Neural cell (in vitro differentiated cells): ENCODE measurements at regions not wholly inside any gene's neighbourhood (a gene's known extent, or its start where the extent isn't known, plus 50 kb on each side); places are given as distances from the start of the nearest gene placed in this dataset.

Experiments used
- H2AFZ ChIP-seq: fragments of 200-600, 300-800 bp; sonication (generic), shearing (Covaris generic); 2 replicates; pipeline ENCODE4 v1.6.0; 2014; ENCODE audit warnings: low read depth, mild to moderate bottlenecking, antibody characterized with exemption, low read length, moderate library complexity
- H3F3A ChIP-seq: fragments of 200-600 bp; shearing (Covaris generic); 2 replicates; pipeline ENCODE4 v1.6.1; 2016; ENCODE audit warnings: mild to moderate bottlenecking, moderate library complexity, mixed read lengths, antibody characterized with exemption, low read length; ENCODE audit not compliant: insufficient read depth, poor library complexity, severe bottlenecking
- H3K27ac ChIP-seq: fragments of 200-600, 300-800 bp; sonication (generic), shearing (Covaris generic); 2 replicates; pipeline ENCODE4 v1.5.1; 2014; ENCODE audit warnings: mild to moderate bottlenecking, low read length, moderate library complexity
- H3K27me3 ChIP-seq: fragments of 300-800, 200-600 bp; sonication (generic), shearing (Covaris generic); 2 replicates; pipeline ENCODE4 v1.6.0; 2014; ENCODE audit warnings: mild to moderate bottlenecking, low read depth, low read length, moderate library complexity; ENCODE audit not compliant: insufficient read depth
- H3K36me3 ChIP-seq: fragments of 300-800, 200-600 bp; sonication (generic), shearing (Covaris generic); 2 replicates; pipeline ENCODE4 v1.5.1; 2014; ENCODE audit warnings: mild to moderate bottlenecking, antibody characterized with exemption, low read length, moderate library complexity; ENCODE audit not compliant: insufficient read depth
- H3K4me2 ChIP-seq: fragments of 300-800, 200-600 bp; sonication (generic), shearing (Covaris generic); 2 replicates; pipeline ENCODE4 v1.6.0; 2014; ENCODE audit warnings: mild to moderate bottlenecking, low read length
- H3K4me3 ChIP-seq: fragments of 300-800, 200-600 bp; sonication (generic), shearing (Covaris generic); 2 replicates; pipeline ENCODE4 v1.5.1; 2014; ENCODE audit warnings: mild to moderate bottlenecking, low read length, moderate library complexity
- H3K79me2 ChIP-seq: fragments of 200-600 bp; shearing (Covaris generic); replicated peaks from 2 replicates; pipeline ENCODE4 v1.6.0; 2014; ENCODE audit warnings: mild to moderate bottlenecking, low read length, moderate library complexity; ENCODE audit not compliant: insufficient read depth
- H3K9ac ChIP-seq: fragments of 300-800, 200-600 bp; sonication (generic), shearing (Covaris generic); 2 replicates; pipeline ENCODE4 v1.6.1; 2016; ENCODE audit warnings: mild to moderate bottlenecking, low read length, mixed read lengths
- H3K9me2 ChIP-seq: fragments of 200-600 bp; shearing (Covaris generic); 2 replicates; pipeline ENCODE4 v1.6.1; 2016; ENCODE audit warnings: mild to moderate bottlenecking, low read length, mixed read lengths; ENCODE audit not compliant: insufficient read depth
- H3K9me3 ChIP-seq: fragments of 200-600, 300-800 bp; sonication (generic), shearing (Covaris generic); 2 replicates; pipeline ENCODE4 v1.6.1; 2016; ENCODE audit warnings: mild to moderate bottlenecking, mixed run types, low read length, moderate library complexity, mixed read lengths
- H4K20me1 ChIP-seq: fragments of 200-600 bp; shearing (Covaris generic); 2 replicates; pipeline ENCODE4 v1.6.1; 2016; ENCODE audit warnings: mild to moderate bottlenecking, mixed run types; ENCODE audit not compliant: insufficient read depth
- CTCF ChIP-seq: fragments of 450-650 bp; IDR thresholded peaks from 2 replicates; pipeline ENCODE4 v1.5.1; 2014; ENCODE audit warnings: antibody characterized with exemption, mild to moderate bottlenecking, moderate library complexity; ENCODE audit not compliant: poor library complexity, severe bottlenecking
- EP300 ChIP-seq: fragments of 450-650 bp; conservative IDR thresholded peaks from 2 replicates; pipeline ENCODE4 v1.6.1; 2014; ENCODE audit warnings: antibody characterized with exemption, mild to moderate bottlenecking, moderate library complexity; ENCODE audit not compliant: poor library complexity, severe bottlenecking
- EZH2 ChIP-seq: fragments of 200-600, 300-800 bp; shearing (Covaris generic), sonication (generic); IDR thresholded peaks from 2 replicates; pipeline ENCODE4 v1.6.1; 2014; ENCODE audit warnings: antibody characterized with exemption, low read length, borderline replicate concordance, mild to moderate bottlenecking; ENCODE audit not compliant: insufficient read depth, poor library complexity, severe bottlenecking
- MXI1 ChIP-seq: fragments of 450-650 bp; conservative IDR thresholded peaks from 2 replicates; pipeline ENCODE4 v1.6.1; 2014; ENCODE audit warnings: antibody characterized with exemption, mild to moderate bottlenecking; ENCODE audit not compliant: poor library complexity, severe bottlenecking
- POLR2AphosphoS5 ChIP-seq: IDR thresholded peaks from 2 replicates; pipeline ENCODE4 v1.6.1; 2012
- RAD21 ChIP-seq: fragments of 450-650 bp; conservative IDR thresholded peaks from 2 replicates; pipeline ENCODE4 v1.6.1; 2014; ENCODE audit warnings: antibody characterized with exemption, mild to moderate bottlenecking, moderate library complexity
- REST ChIP-seq: IDR thresholded peaks from 2 replicates; pipeline ENCODE4 v1.6.1; 2012; ENCODE audit warnings: borderline replicate concordance
- SMC3 ChIP-seq: fragments of 450-650 bp; conservative IDR thresholded peaks from 2 replicates; pipeline ENCODE4 v1.6.1; 2014; ENCODE audit warnings: antibody characterized with exemption, mild to moderate bottlenecking, moderate library complexity; ENCODE audit not compliant: poor library complexity
- TAF1 ChIP-seq: IDR thresholded peaks from 2 replicates; pipeline ENCODE4 v1.6.1; 2012; ENCODE audit warnings: low read depth

- no peak for TF ChIP-seq POLR2AphosphoS5
- no peak for TF ChIP-seq EP300
- TF ChIP-seq EZH2, result no peak
- TF ChIP-seq CTCF, result no peak
- TF ChIP-seq REST, result no peak
- TF ChIP-seq SMC3, result no peak
- no peak for TF ChIP-seq TAF1
- TF ChIP-seq RAD21, result no peak
- no peak for TF ChIP-seq MXI1
- Histone ChIP-seq H3K4me2 (no peak overlapping the region), H4K20me1 (no peaks in the 10 kb centered on the region), H2AFZ (no peak overlapping the region), H3K36me3 (no peaks in the 10 kb centered on the region), H3K27ac (no peak overlapping the region), H3K9me2 (no peaks in the 10 kb centered on the region), H3K9me3 (no peaks in the 10 kb centered on the region), H3K9ac (no peak overlapping the region), H3K4me3 (no peak overlapping the region), H3K27me3 (no peaks in the 10 kb centered on the region), H3K79me2 (no peaks in the 10 kb centered on the region), H3F3A (no peaks in the 10 kb centered on the region)
These were observed 92.0 kb upstream of the PRDX4 start for GRCh38 chrX:23575281-23575680.

- Histone ChIP-seq H4K20me1 (no peaks in the 10 kb centered on the region), H2AFZ (no peak overlapping the region), H3K27ac (no peak overlapping the region), H3K4me2 (no peak overlapping the region), H3K9me3 (no peaks in the 10 kb centered on the region), H3K4me3 (no peak overlapping the region), H3K9ac (no peak overlapping the region), H3K27me3 (no peaks in the 10 kb centered on the region), H3K9me2 (no peaks in the 10 kb centered on the region), H3F3A (no peaks in the 10 kb centered on the region), H3K79me2 (no peaks in the 10 kb centered on the region), H3K36me3 (no peaks in the 10 kb centered on the region)
- TF ChIP-seq CTCF, result no peak
- TF ChIP-seq TAF1, result no peak
- no peak for TF ChIP-seq EZH2
- TF ChIP-seq POLR2AphosphoS5, result no peak
- no peak for TF ChIP-seq MXI1
- TF ChIP-seq EP300, result no peak
- no peak for TF ChIP-seq REST
- TF ChIP-seq RAD21, result no peak
- TF ChIP-seq SMC3, result no peak
These were observed 89.2 kb upstream of the PRDX4 start for GRCh38 chrX:23578079-23578478.
